ENCODE measurements at regions not wholly inside any gene's neighbourhood (a gene's known extent, or its start where the extent isn't known, plus 50 kb on each side); places are given as distances from the start of the nearest gene placed in this dataset.

- ChIA-PET CTCF (no interaction called here), POLR2A (no interaction called here)
- TF ChIP-seq POLR2AphosphoS5 (IDR thresholded peaks at IDR 0.05; ENCODE audit: low read depth, low read length) (no peak), SIN3A (IDR thresholded peaks at IDR 0.05; ENCODE audit: borderline replicate concordance, insufficient read depth, low read depth, low read length) (no peak), CTCF (IDR thresholded peaks at IDR 0.05) (no peak), TCF7L2 (IDR thresholded peaks at IDR 0.05; ENCODE audit: low read depth, low read length) (no peak)
- TF ChIP-seq, protein P1, sequence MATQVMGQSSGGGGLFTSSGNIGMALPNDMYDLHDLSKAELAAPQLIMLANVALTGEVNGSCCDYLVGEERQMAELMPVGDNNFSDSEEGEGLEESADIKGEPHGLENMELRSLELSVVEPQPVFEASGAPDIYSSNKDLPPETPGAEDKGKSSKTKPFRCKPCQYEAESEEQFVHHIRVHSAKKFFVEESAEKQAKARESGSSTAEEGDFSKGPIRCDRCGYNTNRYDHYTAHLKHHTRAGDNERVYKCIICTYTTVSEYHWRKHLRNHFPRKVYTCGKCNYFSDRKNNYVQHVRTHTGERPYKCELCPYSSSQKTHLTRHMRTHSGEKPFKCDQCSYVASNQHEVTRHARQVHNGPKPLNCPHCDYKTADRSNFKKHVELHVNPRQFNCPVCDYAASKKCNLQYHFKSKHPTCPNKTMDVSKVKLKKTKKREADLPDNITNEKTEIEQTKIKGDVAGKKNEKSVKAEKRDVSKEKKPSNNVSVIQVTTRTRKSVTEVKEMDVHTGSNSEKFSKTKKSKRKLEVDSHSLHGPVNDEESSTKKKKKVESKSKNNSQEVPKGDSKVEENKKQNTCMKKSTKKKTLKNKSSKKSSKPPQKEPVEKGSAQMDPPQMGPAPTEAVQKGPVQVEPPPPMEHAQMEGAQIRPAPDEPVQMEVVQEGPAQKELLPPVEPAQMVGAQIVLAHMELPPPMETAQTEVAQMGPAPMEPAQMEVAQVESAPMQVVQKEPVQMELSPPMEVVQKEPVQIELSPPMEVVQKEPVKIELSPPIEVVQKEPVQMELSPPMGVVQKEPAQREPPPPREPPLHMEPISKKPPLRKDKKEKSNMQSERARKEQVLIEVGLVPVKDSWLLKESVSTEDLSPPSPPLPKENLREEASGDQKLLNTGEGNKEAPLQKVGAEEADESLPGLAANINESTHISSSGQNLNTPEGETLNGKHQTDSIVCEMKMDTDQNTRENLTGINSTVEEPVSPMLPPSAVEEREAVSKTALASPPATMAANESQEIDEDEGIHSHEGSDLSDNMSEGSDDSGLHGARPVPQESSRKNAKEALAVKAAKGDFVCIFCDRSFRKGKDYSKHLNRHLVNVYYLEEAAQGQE (IDR thresholded peaks at IDR 0.05; ENCODE audit: insufficient read depth in 1 of 2, low read depth in 2 of 2, low read length in 1 of 2) = no peak
- Histone ChIP-seq H3K4me3 (ENCODE audit: low read depth in 2 of 2, low read length in 2 of 2) (no peak overlapping the region), H3K36me3 (ENCODE audit: control insufficient read depth, insufficient read depth, low read length) (no peaks in the 10 kb centered on the region), H3K27me3 (ENCODE audit: control insufficient read depth, insufficient read depth, low read length) (no peaks in the 10 kb centered on the region), H3K27ac (ENCODE audit: low read length) (no peak overlapping the region), H3K9me3 (ENCODE audit: control insufficient read depth, insufficient read depth, low read depth, low read length) (no peaks in the 10 kb centered on the region), H3K4me1 (ENCODE audit: control insufficient read depth, insufficient read depth, low read length) (no peaks in the 10 kb centered on the region)
- ATAC-seq = no peak
- no TSS peak for BruUV-seq (replicated peaks)
- DNase-seq (ENCODE audit: low read depth, low spot score) = no peak
- in situ Hi-C loops (cut with HindIII; ENCODE audit: low pct_unique_long_range_greater_than_20kb, low sequenced_read_pairs) (no loop called here), intact Hi-C loops (cut with micrococcal nuclease; ENCODE audit: unreplicated experiment) (no loop called here)
These were observed 544.0 kb downstream of the GALC start for GRCh38 chr14:87449016-87449415.

GRCh38 chr14:87443787-87444186, 549.2 kb downstream of the GALC start:
- no peak for ATAC-seq

More at GRCh38 chr14:87443787-87444186, 549.2 kb downstream of the GALC start:
- no peaks in the 10 kb centered on the region for H3K27me3 ChIP-seq (ENCODE audit: control insufficient read depth, insufficient read depth, low read length)
- H3K9me3 ChIP-seq (ENCODE audit: control insufficient read depth, insufficient read depth, low read depth, low read length) = no peaks in the 10 kb centered on the region
- DNase-seq (ENCODE audit: low read depth, low spot score) = no peak
- no peak overlapping the region for H3K4me3 ChIP-seq (ENCODE audit: low read depth in 2 of 2, low read length in 2 of 2)
- intact Hi-C loops (cut with micrococcal nuclease; ENCODE audit: unreplicated experiment) (no loop called here), in situ Hi-C loops (cut with HindIII; ENCODE audit: low pct_unique_long_range_greater_than_20kb, low sequenced_read_pairs) (no loop called here)
- CTCF ChIA-PET = no interaction called here
- BruUV-seq (replicated peaks) = no TSS peak
- no peaks in the 10 kb centered on the region for H3K36me3 ChIP-seq (ENCODE audit: control insufficient read depth, insufficient read depth, low read length)
- POLR2A ChIA-PET = no interaction called here
- H3K4me1 ChIP-seq (ENCODE audit: control insufficient read depth, insufficient read depth, low read length) = no peaks in the 10 kb centered on the region
- no peak overlapping the region for H3K27ac ChIP-seq (ENCODE audit: low read length)
- no peak for TF ChIP-seq SIN3A (IDR thresholded peaks at IDR 0.05; ENCODE audit: borderline replicate concordance, insufficient read depth, low read depth, low read length)
- no peak for TF ChIP-seq TCF7L2 (IDR thresholded peaks at IDR 0.05; ENCODE audit: low read depth, low read length)
- TF ChIP-seq, protein P1 (IDR thresholded peaks at IDR 0.05; ENCODE audit: insufficient read depth in 1 of 2, low read depth in 2 of 2, low read length in 1 of 2) = no peak
- TF ChIP-seq CTCF (IDR thresholded peaks at IDR 0.05) = no peak
- no peak for TF ChIP-seq POLR2AphosphoS5 (IDR thresholded peaks at IDR 0.05; ENCODE audit: low read depth, low read length)

Data from Panc1 (cell line).